Activated T-helper 17 cell treated with anti-CD3 and anti-CD28 coated beads, Interleukin-2, amount 50 U/mL, for 72 hours (primary cell): ENCODE measurements at regions not wholly inside any gene's neighbourhood (a gene's known extent, or its start where the extent isn't known, plus 50 kb on each side); places are given as distances from the start of the nearest gene placed in this dataset.
A peak's percentile ranks its signal among the peaks of the same experiment; 100 is the strongest.

Experiments used
- ATAC-seq: fragments of 150-1000 bp; cut with Tn5 transposase; replicated peaks from 2 replicates; pipeline ENCODE4 v1.10.0; 2021; ENCODE audit warnings: mild to moderate bottlenecking, moderate library complexity
- H3K27ac Mint-ChIP-seq: one replicate; pipeline ENCODE4 v1.8.0; 2022; ENCODE audit warnings: mixed read lengths
- H3K27me3 Mint-ChIP-seq: one replicate; pipeline ENCODE4 v1.8.0; 2022; ENCODE audit warnings: mixed read lengths
- H3K36me3 Mint-ChIP-seq: one replicate; pipeline ENCODE4 v1.8.0; 2022; ENCODE audit warnings: low read depth, mild to moderate bottlenecking, mixed read lengths
- H3K4me1 Mint-ChIP-seq: one replicate; pipeline ENCODE4 v1.8.0; 2022; ENCODE audit warnings: mixed read lengths
- H3K4me3 Mint-ChIP-seq: one replicate; pipeline ENCODE4 v1.8.0; 2022; ENCODE audit warnings: mild to moderate bottlenecking, mixed read lengths
- H3K9me3 Mint-ChIP-seq: one replicate; pipeline ENCODE4 v1.8.0; 2022; ENCODE audit warnings: mixed read lengths

- peaks cover 78% of the 10 kb centered on the region for H3K36me3 Mint-ChIP-seq
- H3K27me3 Mint-ChIP-seq: no peaks in the 10 kb centered on the region
- peak overlapping the region; percentile 74 for H3K4me3 Mint-ChIP-seq
- peaks cover 62% of the 10 kb centered on the region for H3K4me1 Mint-ChIP-seq
- ATAC-seq: no peak
- no peaks in the 10 kb centered on the region for H3K9me3 Mint-ChIP-seq
- peak overlapping the region; percentile 86 for H3K27ac Mint-ChIP-seq
These were observed 335.7 kb downstream of the SEC14L1 start for GRCh38 chr17:77476498-77476897.

GRCh38 chr17:77476931-77477805 is 336.4 kb downstream of the SEC14L1 start:
- Mint-ChIP-seq H3K36me3 (peaks cover 78% of the 10 kb centered on the region), H3K4me3 (peak overlapping the region; percentile 74)

GRCh38 chr17:77478281-77478680 is 337.5 kb downstream of the SEC14L1 start:
- no peak overlapping the region for H3K4me3 Mint-ChIP-seq
- ATAC-seq: no peak
- peaks cover 49% of the 10 kb centered on the region for H3K4me1 Mint-ChIP-seq
- no peak overlapping the region for H3K27ac Mint-ChIP-seq
- no peaks in the 10 kb centered on the region for H3K9me3 Mint-ChIP-seq
- H3K27me3 Mint-ChIP-seq: no peaks in the 10 kb centered on the region
- H3K36me3 Mint-ChIP-seq: peaks cover 68% of the 10 kb centered on the region

More at GRCh38 chr17:77476931-77477805, 336.4 kb downstream of the SEC14L1 start:
- no peaks in the 10 kb centered on the region for H3K9me3 Mint-ChIP-seq
- peak overlapping the region; percentile 86 for H3K27ac Mint-ChIP-seq
- peaks cover 59% of the 10 kb centered on the region for H3K4me1 Mint-ChIP-seq
- H3K27me3 Mint-ChIP-seq: no peaks in the 10 kb centered on the region
- peak; percentile 17 for ATAC-seq

GRCh38 chr17:77478899-77479298 is 338.1 kb downstream of the SEC14L1 start:
- no peaks in the 10 kb centered on the region for H3K27me3 Mint-ChIP-seq
- H3K9me3 Mint-ChIP-seq: no peaks in the 10 kb centered on the region
- peaks cover 42% of the 10 kb centered on the region for H3K4me1 Mint-ChIP-seq
- no peak overlapping the region for H3K4me3 Mint-ChIP-seq
- H3K36me3 Mint-ChIP-seq: peaks cover 62% of the 10 kb centered on the region
- no peak for ATAC-seq
- H3K27ac Mint-ChIP-seq: peak overlapping the region; percentile 41

GRCh38 chr17:77479372-77480198 is 338.8 kb downstream of the SEC14L1 start:
- no peaks in the 10 kb centered on the region for H3K27me3 Mint-ChIP-seq
- H3K36me3 Mint-ChIP-seq: peaks cover 57% of the 10 kb centered on the region
- H3K4me3 Mint-ChIP-seq: no peak overlapping the region
- peaks cover 36% of the 10 kb centered on the region for H3K4me1 Mint-ChIP-seq
- H3K27ac Mint-ChIP-seq: peak overlapping the region; percentile 41
- no peak for ATAC-seq
- H3K9me3 Mint-ChIP-seq: no peaks in the 10 kb centered on the region

GRCh38 chr17:77480199-77480508 is 339.4 kb downstream of the SEC14L1 start:
- peaks cover 30% of the 10 kb centered on the region for H3K4me1 Mint-ChIP-seq

GRCh38 chr17:77480509-77481215 is 339.9 kb downstream of the SEC14L1 start:
- Mint-ChIP-seq H3K9me3 (no peaks in the 10 kb centered on the region), H3K27me3 (no peaks in the 10 kb centered on the region), H3K4me1 (peaks cover 25% of the 10 kb centered on the region), H3K27ac (no peak overlapping the region), H3K4me3 (no peak overlapping the region), H3K36me3 (peaks cover 46% of the 10 kb centered on the region)
- ATAC-seq: no peak

More at GRCh38 chr17:77480199-77480508, 339.4 kb downstream of the SEC14L1 start:
- H3K27ac Mint-ChIP-seq: no peak overlapping the region
- H3K27me3 Mint-ChIP-seq: no peaks in the 10 kb centered on the region
- ATAC-seq: no peak
- H3K9me3 Mint-ChIP-seq: no peaks in the 10 kb centered on the region
- no peak overlapping the region for H3K4me3 Mint-ChIP-seq
- peaks cover 52% of the 10 kb centered on the region for H3K36me3 Mint-ChIP-seq

- no peaks in the 10 kb centered on the region for H3K9me3 Mint-ChIP-seq
- ATAC-seq: no peak
- H3K27me3 Mint-ChIP-seq: no peaks in the 10 kb centered on the region
- no peak overlapping the region for H3K27ac Mint-ChIP-seq
- no peak overlapping the region for H3K4me3 Mint-ChIP-seq
- peaks cover 46% of the 10 kb centered on the region for H3K36me3 Mint-ChIP-seq
- H3K4me1 Mint-ChIP-seq: peaks cover 28% of the 10 kb centered on the region
These were observed 341.0 kb downstream of the SEC14L1 start for GRCh38 chr17:77481476-77482374.

GRCh38 chr17:77482375-77483127 is 341.8 kb downstream of the SEC14L1 start:
- no peak for ATAC-seq
- no peak overlapping the region for H3K4me3 Mint-ChIP-seq
- H3K36me3 Mint-ChIP-seq: peaks cover 46% of the 10 kb centered on the region
- H3K9me3 Mint-ChIP-seq: no peaks in the 10 kb centered on the region
- no peaks in the 10 kb centered on the region for H3K27me3 Mint-ChIP-seq
- H3K4me1 Mint-ChIP-seq: peaks cover 20% of the 10 kb centered on the region
- no peak overlapping the region for H3K27ac Mint-ChIP-seq

- H3K9me3 Mint-ChIP-seq: no peaks in the 10 kb centered on the region
- ATAC-seq: no peak
- peaks cover 16% of the 10 kb centered on the region for H3K4me1 Mint-ChIP-seq
- H3K27ac Mint-ChIP-seq: no peak overlapping the region
- H3K4me3 Mint-ChIP-seq: no peak overlapping the region
- peaks cover 47% of the 10 kb centered on the region for H3K36me3 Mint-ChIP-seq
- no peaks in the 10 kb centered on the region for H3K27me3 Mint-ChIP-seq
These were observed 342.4 kb downstream of the SEC14L1 start for GRCh38 chr17:77483128-77483598.

- peaks cover 50% of the 10 kb centered on the region for H3K36me3 Mint-ChIP-seq
- H3K4me3 Mint-ChIP-seq: no peak overlapping the region
- no peaks in the 10 kb centered on the region for H3K9me3 Mint-ChIP-seq
- peaks cover 11% of the 10 kb centered on the region for H3K4me1 Mint-ChIP-seq
- peak; percentile 18 for ATAC-seq
- H3K27me3 Mint-ChIP-seq: no peaks in the 10 kb centered on the region
- H3K27ac Mint-ChIP-seq: no peak overlapping the region
These were observed 343.3 kb downstream of the SEC14L1 start for GRCh38 chr17:77484111-77484510.

- Mint-ChIP-seq H3K9me3 (no peaks in the 10 kb centered on the region), H3K36me3 (peaks cover 61% of the 10 kb centered on the region), H3K27ac (no peak overlapping the region), H3K4me1 (peaks cover 11% of the 10 kb centered on the region), H3K4me3 (no peak overlapping the region), H3K27me3 (no peaks in the 10 kb centered on the region)
- ATAC-seq: peak; percentile 13
These were observed 344.5 kb downstream of the SEC14L1 start for GRCh38 chr17:77485089-77485833.
